K562 (cell line): ENCODE measurements at regions not wholly inside any gene's neighbourhood (a gene's known extent, or its start where the extent isn't known, plus 50 kb on each side); places are given as distances from the start of the nearest gene placed in this dataset.

Experiments
- CTCF ChIP-seq, 3 experiments: IDR thresholded peaks in 2 of 3; conservative IDR thresholded peaks in 1 of 3; 2 replicates each; pipeline ENCODE4 v1.5.1; 2011 to 2012; ENCODE audit warnings: low read length in 3 of 3, mild to moderate bottlenecking in 3 of 3, control low read depth in 2 of 3, improper control_type of control experiment in 1 of 3, inconsistent platforms in 1 of 3, low read depth in 1 of 3, mixed read lengths in 1 of 3, moderate library complexity in 1 of 3; ENCODE audit not compliant: insufficient read depth in 2 of 3
- JUNB ChIP-seq: fragments of 450-650 bp; formaldehyde crosslinking; conservative IDR thresholded peaks from 2 replicates; pipeline ENCODE4 v1.4.0; 2020; ENCODE audit warnings: mild to moderate bottlenecking
- MEF2A ChIP-seq: IDR thresholded peaks from 2 replicates; pipeline ENCODE4 v1.6.1; 2011; ENCODE audit warnings: low read depth, mild to moderate bottlenecking, low read length, moderate library complexity; ENCODE audit not compliant: control insufficient read depth

GRCh38 chr20:40563296-40563950 is 125.6 kb downstream of the MAFB start:
- TF ChIP-seq CTCF (IDR thresholded peaks at IDR 0.05 in 2 of 3, conservative IDR thresholded peaks at IDR 0.05 in 1 of 3; ENCODE audit: insufficient read depth in 2 of 3, low read depth in 1 of 3, low read length in 3 of 3) (no peak), JUNB (CRISPR knock-in tag) (no peak), MEF2A (no peak)
